RWPE1 (cell line): ENCODE measurements at regions not wholly inside any gene's neighbourhood (a gene's known extent, or its start where the extent isn't known, plus 50 kb on each side); places are given as distances from the start of the nearest gene placed in this dataset.

ENCODE experiments used
- CTCF ChIA-PET: fragments of 350-600 bp; sonication (Branson Sonifier 250); formaldehyde crosslinking; extraction: SDS; loops from one replicate; lab custom pipeline; 2021; lab: Yijun Ruan, JAX
- POLR2A ChIA-PET: fragments of 400-600 bp; formaldehyde crosslinking; extraction: SDS; loops from one replicate; lab custom pipeline; 2020; ENCODE audit warnings: antibody characterized with exemption; ENCODE audit not compliant: low non-redundant PET; lab: Yijun Ruan, JAX
- DNase-seq: peaks from one replicate; pipeline ENCODE4 v3.0.0; 2012; ENCODE audit warnings: low spot score
- H3K27ac ChIP-seq: fragments of 450-650 bp; 2 replicates; pipeline ENCODE4 v1.5.1; 2017
- TF ChIP-seq, protein P1 (sequence below): fragments of 450-650 bp; conservative IDR thresholded peaks from 2 replicates; pipeline ENCODE4 v1.5.1; 2017; ENCODE audit warnings: low read depth, mild to moderate bottlenecking

DNA sequence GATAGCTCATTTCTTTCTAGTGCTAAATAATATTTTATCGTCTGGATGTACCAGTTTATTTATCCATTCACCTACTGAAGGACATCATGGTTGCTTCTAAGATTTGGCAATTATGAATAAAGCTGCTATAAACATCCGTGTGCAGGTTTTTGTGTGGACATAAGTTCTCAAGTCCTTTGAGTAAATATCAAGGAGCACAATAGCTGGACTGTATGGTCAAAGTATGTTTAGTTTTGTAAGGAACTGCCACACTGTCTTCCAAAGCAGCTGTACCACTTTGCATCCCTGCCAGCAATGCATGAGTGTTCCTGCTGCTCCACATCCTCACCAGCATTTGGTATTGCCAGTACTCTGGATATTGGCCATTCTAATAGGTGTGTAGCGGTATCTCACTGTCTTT, 447.4 kb downstream of the MED13L start:
- POLR2A ChIA-PET: no interaction called here
- CTCF ChIA-PET: interaction anchor here (0.5 kb wide), 1 partner anchor 814 kb away, joined by 3 read pairs; no protein-coding TSS in a partner anchor
- no peak overlapping the region for H3K27ac ChIP-seq
- no peak for DNase-seq
- TF ChIP-seq, protein P1, sequence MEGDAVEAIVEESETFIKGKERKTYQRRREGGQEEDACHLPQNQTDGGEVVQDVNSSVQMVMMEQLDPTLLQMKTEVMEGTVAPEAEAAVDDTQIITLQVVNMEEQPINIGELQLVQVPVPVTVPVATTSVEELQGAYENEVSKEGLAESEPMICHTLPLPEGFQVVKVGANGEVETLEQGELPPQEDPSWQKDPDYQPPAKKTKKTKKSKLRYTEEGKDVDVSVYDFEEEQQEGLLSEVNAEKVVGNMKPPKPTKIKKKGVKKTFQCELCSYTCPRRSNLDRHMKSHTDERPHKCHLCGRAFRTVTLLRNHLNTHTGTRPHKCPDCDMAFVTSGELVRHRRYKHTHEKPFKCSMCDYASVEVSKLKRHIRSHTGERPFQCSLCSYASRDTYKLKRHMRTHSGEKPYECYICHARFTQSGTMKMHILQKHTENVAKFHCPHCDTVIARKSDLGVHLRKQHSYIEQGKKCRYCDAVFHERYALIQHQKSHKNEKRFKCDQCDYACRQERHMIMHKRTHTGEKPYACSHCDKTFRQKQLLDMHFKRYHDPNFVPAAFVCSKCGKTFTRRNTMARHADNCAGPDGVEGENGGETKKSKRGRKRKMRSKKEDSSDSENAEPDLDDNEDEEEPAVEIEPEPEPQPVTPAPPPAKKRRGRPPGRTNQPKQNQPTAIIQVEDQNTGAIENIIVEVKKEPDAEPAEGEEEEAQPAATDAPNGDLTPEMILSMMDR: no peak

DNA sequence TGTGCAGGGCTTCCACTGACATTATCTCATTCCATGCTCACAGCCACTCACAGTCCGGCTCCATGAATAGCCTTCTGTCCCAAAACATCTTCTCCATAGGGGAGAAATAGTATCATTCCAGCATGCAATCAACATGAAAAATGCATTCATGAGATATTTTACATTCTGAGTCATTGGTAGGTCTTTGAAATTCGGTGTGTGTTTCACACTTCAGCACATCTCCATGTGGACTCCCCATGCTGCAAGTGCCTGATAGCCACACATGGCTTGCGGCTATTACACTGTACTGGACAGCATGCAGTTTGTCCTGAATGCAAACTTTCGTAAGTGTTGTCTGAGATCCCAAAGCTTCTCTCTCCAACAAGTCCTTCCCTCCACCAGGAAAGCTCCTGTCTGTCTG, 449.3 kb downstream of the MED13L start:
- TF ChIP-seq, protein P1: no peak
- POLR2A ChIA-PET: no interaction called here
- CTCF ChIA-PET: interaction anchor here (0.6 kb wide), 1 partner anchor 118 kb away, joined by 3 read pairs; no protein-coding TSS in a partner anchor
- no peak for DNase-seq
- no peak overlapping the region for H3K27ac ChIP-seq

DNA sequence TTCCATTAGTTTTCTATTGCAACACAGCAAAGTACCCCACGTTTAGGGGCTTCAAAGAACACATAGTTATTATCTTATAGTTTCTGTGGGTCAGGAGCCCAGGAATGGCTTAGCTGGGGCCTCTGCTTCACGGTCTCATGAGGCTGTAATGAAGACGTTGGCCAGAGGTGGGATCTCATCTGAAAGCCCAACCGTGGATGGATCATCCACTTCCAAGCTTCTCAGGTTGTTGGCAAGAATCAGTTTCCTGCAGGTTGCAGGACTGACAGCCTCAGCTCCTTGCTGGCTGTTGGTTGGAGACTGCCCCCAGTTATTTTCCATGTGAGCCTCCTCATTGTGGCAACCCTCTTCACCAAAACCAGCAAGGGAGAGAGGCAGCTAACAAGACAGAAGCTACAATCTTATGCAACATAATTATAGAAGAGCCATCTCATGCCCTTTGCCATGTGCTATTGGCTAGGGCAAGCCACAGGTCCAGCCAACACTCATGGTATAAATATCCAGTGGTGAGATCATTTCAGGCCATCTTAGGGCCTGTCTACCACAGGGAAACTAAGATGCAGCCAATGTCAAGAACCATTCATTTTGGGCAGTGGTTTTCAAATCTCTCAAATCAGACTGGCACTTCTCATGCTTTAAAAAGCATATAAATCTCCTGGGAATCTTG, 452.4 kb downstream of the MED13L start:
- ChIA-PET POLR2A (no interaction called here), CTCF (no interaction called here)
- TF ChIP-seq, protein P1: no peak
- no peak overlapping the region for H3K27ac ChIP-seq
- DNase-seq: no peak

DNA sequence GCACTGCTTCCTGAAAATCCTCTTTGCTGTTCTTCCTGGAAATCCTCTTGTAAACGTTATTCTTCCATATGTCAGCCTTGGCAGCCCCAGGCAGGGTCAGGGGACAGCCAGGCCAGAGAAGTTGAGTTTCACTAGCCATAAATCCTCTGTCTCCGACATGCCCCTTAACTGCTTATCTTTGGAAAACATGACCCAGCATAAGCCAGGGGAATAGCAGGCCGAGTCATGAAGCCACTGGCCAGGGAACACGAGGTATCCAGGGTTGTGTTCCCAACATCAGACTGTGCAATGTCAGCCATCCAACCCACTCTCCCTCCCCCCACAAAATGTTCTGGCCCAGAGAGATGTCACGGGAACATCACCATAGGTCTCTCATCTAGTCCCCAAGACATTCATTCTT, 453.9 kb downstream of the MED13L start:
- H3K27ac ChIP-seq: no peak overlapping the region
- TF ChIP-seq, protein P1: no peak
- ChIA-PET POLR2A (no interaction called here), CTCF (no interaction called here)
- no peak for DNase-seq

DNA sequence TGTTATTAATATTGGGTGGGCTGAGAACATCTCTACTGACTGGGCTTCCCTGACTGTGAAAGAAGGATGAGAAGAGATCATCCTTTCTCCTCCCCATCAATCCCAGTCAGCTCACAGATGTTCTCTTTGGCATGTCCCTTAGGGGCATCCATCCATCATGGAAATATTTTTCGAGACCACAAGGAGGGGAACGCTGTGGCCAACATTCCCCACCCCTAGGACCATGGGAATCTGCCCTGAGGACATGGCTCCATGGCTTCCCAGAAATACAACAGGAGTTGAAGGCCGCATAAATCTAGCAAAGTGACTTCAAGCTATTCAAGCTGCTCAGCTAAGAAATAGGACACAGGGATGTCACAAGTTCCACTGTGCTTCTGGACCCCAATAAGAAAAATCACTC, 456.8 kb downstream of the MED13L start:
- TF ChIP-seq, protein P1: no peak
- H3K27ac ChIP-seq: no peak overlapping the region
- CTCF ChIA-PET: no interaction called here
- no peak for DNase-seq
- POLR2A ChIA-PET: no interaction called here

DNA sequence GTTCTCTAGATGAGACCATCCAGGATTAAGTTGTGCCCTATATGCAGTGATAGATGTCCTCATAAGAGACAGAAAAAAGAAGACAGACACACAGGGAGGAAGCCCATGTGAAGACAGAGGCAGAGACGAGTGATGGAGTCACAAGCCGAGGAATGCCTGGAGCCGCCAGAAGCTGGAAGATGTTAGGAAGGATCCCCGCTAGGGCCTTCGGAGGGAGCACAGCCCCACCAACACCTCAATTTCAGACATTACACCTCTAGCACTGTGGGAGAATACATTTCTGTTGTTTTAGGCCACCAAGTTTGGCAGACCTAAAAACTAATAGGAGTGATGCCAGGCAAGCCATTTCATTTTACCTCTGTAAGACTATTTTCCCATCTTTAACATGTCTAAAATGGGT, 458.5 kb downstream of the MED13L start:
- H3K27ac ChIP-seq: no peak overlapping the region
- ChIA-PET CTCF (no interaction called here), POLR2A (no interaction called here)
- TF ChIP-seq, protein P1: no peak
- DNase-seq: no peak
